Lower leg skin (tissue), 4 donors: ENCODE measurements at regions not wholly inside any gene's neighbourhood (a gene's known extent, or its start where the extent isn't known, plus 50 kb on each side); places are given as distances from the start of the nearest gene placed in this dataset.

Source experiments
- DNase-seq, 2 donors: peaks; one replicate each; pipeline ENCODE4 v3.0.0-alpha.2; 2019; ENCODE audit warnings: low spot score in 2 of 2
- H3K4me3 ChIP-seq: fragments of 200-600 bp; sonication (generic); 2 replicates; pipeline ENCODE4 v1.5.1; 2017; ENCODE audit warnings: mild to moderate bottlenecking, low read depth; ENCODE audit not compliant: poor library complexity, severe bottlenecking
- CTCF ChIP-seq, 3 donors: fragments of 450-650 bp; IDR thresholded peaks; one replicate each; pipeline ENCODE4 v1.5.1; 2016; ENCODE audit warnings: antibody characterized with exemption in 3 of 3, mild to moderate bottlenecking in 3 of 3, moderate library complexity in 2 of 3
- POLR2A ChIP-seq, 2 donors: fragments of 450-650 bp; IDR thresholded peaks; one replicate each; pipeline ENCODE4 v1.6.1; 2016 to 2017; ENCODE audit warnings: antibody characterized with exemption in 2 of 2, mild to moderate bottlenecking in 1 of 2, moderate library complexity in 1 of 2
- WGBS, 2 donors: methylation state at CpG; one replicate each; pipeline ENCODE4 v1.1.5; 2018; 5-methylcytosine and 5-hydroxymethylcytosine counted together
- intact Hi-C: fragments of 100-400 bp; cut with DNase I; formaldehyde crosslinking; loops from one replicate; pipeline ENCODE4 v1.15.0; 2023; ENCODE audit warnings: low total_unique reads

GRCh38 chr12:124455336-124455735, 112.1 kb downstream of the NCOR2 start:
- H3K4me3 ChIP-seq, result no peak overlapping the region
- 56 to 85% methylated on average over 4 to 7 of the region's 9 CpGs for WGBS, 2 donors
- intact Hi-C loops, result no loop called here
- no peak for DNase-seq
- no peak for TF ChIP-seq CTCF (IDR thresholded peaks at IDR 0.05)
- no peak for TF ChIP-seq POLR2A (IDR thresholded peaks at IDR 0.05)

- 46 to 62% methylated on average over 13 of the region's 13 CpGs for WGBS, 2 donors
- intact Hi-C loops, result no loop called here
- no peak for DNase-seq
- H3K4me3 ChIP-seq, result no peak overlapping the region
- TF ChIP-seq POLR2A (IDR thresholded peaks at IDR 0.05) (no peak), CTCF (IDR thresholded peaks at IDR 0.05) (no peak)
Observed at GRCh38 chr12:124454735-124455134, 112.7 kb downstream of the NCOR2 start.

- intact Hi-C loops, result no loop called here
- 50 to 66% methylated on average over 11 of the region's 11 CpGs for WGBS, 2 donors
Observed at GRCh38 chr12:124454352-124454725, 113.1 kb downstream of the NCOR2 start.

GRCh38 chr12:124453419-124454351, 113.7 kb downstream of the NCOR2 start:
- no peak overlapping the region for H3K4me3 ChIP-seq
- intact Hi-C loops, result no loop called here
- no peak for TF ChIP-seq POLR2A (IDR thresholded peaks at IDR 0.05)
- TF ChIP-seq CTCF (IDR thresholded peaks at IDR 0.05), result no peak
- peak; percentile 81 to 97 for DNase-seq
- WGBS, 2 donors, result 42 to 47% methylated on average over 26 of the region's 27 CpGs

More at GRCh38 chr12:124454352-124454725, 113.1 kb downstream of the NCOR2 start:
- no peak for TF ChIP-seq POLR2A (IDR thresholded peaks at IDR 0.05)
- TF ChIP-seq CTCF (IDR thresholded peaks at IDR 0.05), result no peak
- no peak overlapping the region for H3K4me3 ChIP-seq
- DNase-seq, result no peak

- TF ChIP-seq CTCF (IDR thresholded peaks at IDR 0.05) (no peak), POLR2A (IDR thresholded peaks at IDR 0.05) (no peak)
- intact Hi-C loops, result no loop called here
- DNase-seq, result no peak
- H3K4me3 ChIP-seq, result no peak overlapping the region
- 77 to 87% methylated on average over 15 to 17 of the region's 21 CpGs for WGBS, 2 donors
Observed at GRCh38 chr12:124452576-124453331, 114.7 kb downstream of the NCOR2 start.
